Pancreas (tissue), 10 donors: ENCODE measurements at regions not wholly inside any gene's neighbourhood (a gene's known extent, or its start where the extent isn't known, plus 50 kb on each side); places are given as distances from the start of the nearest gene placed in this dataset.

Experiments
- ATAC-seq, 4 donors: fragments of 200-7000 bp; cut with Tn5 transposase; one replicate each; pipeline versions ENCODE4 v1.8.0 to v1.9.1; 2020; ENCODE audit warnings: mild to moderate bottlenecking in 4 of 4, moderate library complexity in 4 of 4
- DNase-seq, 6 donors: peaks; one replicate each; pipeline ENCODE4 v3.0.0-alpha.2; 2020
- FAIRE-seq: peaks from 2 replicates; lab custom pipeline; 2012; peaks lifted over from hg19 to GRCh38; lab: Jason Lieb, UNC
- H3K27ac ChIP-seq, 4 donors: fragments of 200-600 bp; sonication (generic); 1 replicate in 3 of 4; 2 replicates in 1 of 4; pipeline versions ENCODE4 v1.5.0 to v1.8.0; 2020
- H3K27me3 ChIP-seq, 4 donors: fragments of 200-600 bp; one replicate each; pipeline ENCODE4 v1.8.0; 2021
- H3K36me3 ChIP-seq, 3 donors: fragments of 200-600 bp; sonication (generic) in 1 of 3; one replicate each; pipeline versions ENCODE4 v1.5.0 to v1.8.0; 2020 to 2021
- H3K4me1 ChIP-seq, 3 donors: fragments of 200-600 bp; one replicate each; pipeline ENCODE4 v1.8.0; 2021
- H3K4me3 ChIP-seq, 4 donors: fragments of 200-600 bp; sonication (generic) in 2 of 4; one replicate each; pipeline versions ENCODE4 v1.5.0 to v1.8.0; 2020 to 2021
- H3K9me3 ChIP-seq, 4 donors: fragments of 200-600 bp; one replicate each; pipeline ENCODE4 v1.8.0; 2021
- CTCF ChIP-seq, 4 donors: fragments of 200-600 bp; sonication (generic) in 3 of 4; IDR thresholded peaks; one replicate each; pipeline versions ENCODE4 v1.5.0 to v1.8.0; 2021; ENCODE audit warnings: antibody characterized with exemption in 4 of 4
- WGBS, 2 donors: extraction: QIAGEN DNeasy Blood & Tissue Kit; methylation state at CpG; one replicate each; pipeline ENCODE4 v1.1.7; 2013; 5-methylcytosine and 5-hydroxymethylcytosine counted together
- intact Hi-C, 3 donors: fragments of 100-400 bp; cut with DNase I; formaldehyde crosslinking; loops; one replicate each; pipeline versions ENCODE4 v1.11.1 to v1.14.2; 2022
- donor health status: healthy with polysubstance abuse.
- donor health status: DM: no; HTN: no; CAD: no; lungs with moderate emphysema.
- donor health status: DM: no; HTN: no; CAD: no.
- donor health status: control.
- donor health status: control.
- donor health status: Bipolar disorder and iron deficiency.
- donor health status: DM: yes; HTN: yes; CAD: no.
- donor health status: DM: no; HTN: no; CAD: no.
- donor health status: DM: no; HTN: no; CAD: no.
- donor health status: DM: yes; HTN: yes; CAD: no.

- no peaks in the 10 kb centered on the region for H3K9me3 ChIP-seq
- FAIRE-seq (no peak), ATAC-seq (no peak), DNase-seq (no peak)
- no peak overlapping the region for H3K27ac ChIP-seq
- intact Hi-C loops, result no loop called here
- H3K4me3 ChIP-seq, result no peak overlapping the region
- TF ChIP-seq CTCF (IDR thresholded peaks at IDR 0.05), result no peak
- no peaks in the 10 kb centered on the region for H3K36me3 ChIP-seq
- H3K27me3 ChIP-seq, result no peaks in the 10 kb centered on the region
- WGBS, 2 donors, result 83 to 87% methylated on average over 14 of the region's 14 CpGs
- H3K4me1 ChIP-seq, result no peaks in the 10 kb centered on the region
Measured at GRCh38 chr6:158920311-158920905, 79.6 kb downstream of the RSPH3 start.

GRCh38 chr6:158919865-158920264, 80.1 kb downstream of the RSPH3 start:
- TF ChIP-seq CTCF (IDR thresholded peaks at IDR 0.05), result no peak
- WGBS, 2 donors, result 83 to 86% methylated on average over 3 of the region's 3 CpGs
- FAIRE-seq, result no peak

GRCh38 chr6:158916617-158917016, 83.4 kb downstream of the RSPH3 start:
- Histone ChIP-seq H3K27me3 (no peaks in the 10 kb centered on the region), H3K36me3 (no peaks in the 10 kb centered on the region), H3K4me3 (no peak overlapping the region), H3K27ac (no peak overlapping the region), H3K9me3 (no peaks in the 10 kb centered on the region), H3K4me1 (no peaks in the 10 kb centered on the region)
- WGBS, 2 donors, result 92 to 94% methylated on average over 11 of the region's 11 CpGs
- TF ChIP-seq CTCF (IDR thresholded peaks at IDR 0.05), result no peak
- FAIRE-seq, result no peak
- intact Hi-C loops, result no loop called here
- no peak for ATAC-seq
- no peak for DNase-seq

More at GRCh38 chr6:158919865-158920264, 80.1 kb downstream of the RSPH3 start:
- ATAC-seq (no peak), DNase-seq (no peak)
- H3K27me3 ChIP-seq, result no peaks in the 10 kb centered on the region
- intact Hi-C loops, result no loop called here
- H3K9me3 ChIP-seq, result no peaks in the 10 kb centered on the region
- H3K27ac ChIP-seq, result no peak overlapping the region
- no peaks in the 10 kb centered on the region for H3K4me1 ChIP-seq
- no peak overlapping the region for H3K4me3 ChIP-seq
- no peaks in the 10 kb centered on the region for H3K36me3 ChIP-seq

GRCh38 chr6:158914923-158915322, 85.1 kb downstream of the RSPH3 start:
- Histone ChIP-seq H3K36me3 (no peaks in the 10 kb centered on the region), H3K27me3 (no peaks in the 10 kb centered on the region), H3K27ac (no peak overlapping the region), H3K9me3 (no peaks in the 10 kb centered on the region), H3K4me3 (no peak overlapping the region), H3K4me1 (no peaks in the 10 kb centered on the region)
- TF ChIP-seq CTCF (IDR thresholded peaks at IDR 0.05), result no peak
- ATAC-seq (no peak), FAIRE-seq (no peak), DNase-seq (no peak)
- intact Hi-C loops, result no loop called here
- 74 to 82% methylated on average over 8 of the region's 8 CpGs for WGBS, 2 donors

GRCh38 chr6:158913580-158913979, 86.4 kb downstream of the RSPH3 start:
- Histone ChIP-seq H3K36me3 (no peaks in the 10 kb centered on the region), H3K27ac (no peak overlapping the region), H3K4me1 (no peaks in the 10 kb centered on the region), H3K27me3 (no peaks in the 10 kb centered on the region), H3K9me3 (no peaks in the 10 kb centered on the region), H3K4me3 (no peak overlapping the region)
- DNase-seq (no peak), FAIRE-seq (no peak), ATAC-seq (no peak)
- 93 to 94% methylated on average over 9 of the region's 9 CpGs for WGBS, 2 donors
- TF ChIP-seq CTCF (IDR thresholded peaks at IDR 0.05), result no peak
- intact Hi-C loops, result no loop called here
